HCT116 (cell line): ENCODE measurements at regions not wholly inside any gene's neighbourhood (a gene's known extent, or its start where the extent isn't known, plus 50 kb on each side); places are given as distances from the start of the nearest gene placed in this dataset.

ENCODE experiments used
- ATAC-seq: fragments of 200-7000 bp; cut with Tn5 transposase; 2 replicates; pipeline ENCODE4 v1.9.1; 2020; ENCODE audit warnings: mild to moderate bottlenecking, moderate library complexity
- BruUV-seq: library from RNA; stranded (reverse); fragments of 400-500 nt; replicated peaks from 2 replicates; lab custom pipeline; 2021; lab: Mats Ljungman, UMichigan
- CTCF ChIA-PET: fragments of 300-600 bp; sonication (Branson Sonifier 250); formaldehyde crosslinking; loops from one replicate; lab custom pipeline; 2021; ENCODE audit warnings: antibody characterized with exemption; lab: Charles Lee
- POLR2A ChIA-PET: fragments of 300-600, 350-600 bp; sonication (Branson Sonifier 250); formaldehyde crosslinking; loops from one replicate; lab custom pipeline; 2021; ENCODE audit warnings: antibody characterized with exemption; lab: Charles Lee
- RAD21 ChIA-PET, 2 experiments: fragments of 300-600 bp; sonication (Branson Sonifier 250); formaldehyde crosslinking; loops; one replicate each; lab custom pipeline; 2023; ENCODE audit warnings: low total read pairs in 2 of 2; ENCODE audit not compliant: uncharacterized antibody in 2 of 2, unreplicated experiment in 2 of 2, low non-redundant PET in 1 of 2; lab: Charles Lee
- DNase-seq: peaks from one replicate; pipeline ENCODE4 v3.0.0-alpha.2; 2010; ENCODE audit warnings: low read depth, low spot score
- H2AFZ ChIP-seq: fragments of 200-600 bp; shearing (Covaris generic), sonication (generic); 2 replicates; pipeline ENCODE4 v1.6.1; 2017; ENCODE audit warnings: low read depth, mixed run types, mixed read lengths, antibody characterized with exemption, low read length; ENCODE audit not compliant: poor library complexity, severe bottlenecking
- H3K27ac ChIP-seq: 2 replicates; pipeline ENCODE4 v1.5.1; 2012; ENCODE audit warnings: low read depth, low read length
- H3K27me3 ChIP-seq: fragments of 200-600 bp; sonication (generic); 2 replicates; pipeline ENCODE4 v1.6.1; 2016; ENCODE audit warnings: mixed run types, low read length, mixed read lengths; ENCODE audit not compliant: insufficient read depth
- H3K36me3 ChIP-seq, 2 experiments: fragments of 200-500 bp in 1 of 2; fragments of 200-600 bp in 1 of 2; sonication (Bioruptor generic) in 1 of 2; sonication (generic) in 1 of 2; 2 replicates each; pipeline versions ENCODE4 v1.5.1 to v1.6.1; 2014 to 2016; ENCODE audit warnings: low read length in 2 of 2, inconsistent platforms in 1 of 2, mixed read lengths in 1 of 2, mixed run types in 1 of 2; ENCODE audit not compliant: insufficient read depth in 2 of 2, control insufficient read depth in 1 of 2
- H3K4me1 ChIP-seq, 2 experiments: fragments of 200-600 bp in 1 of 2; sonication (generic) in 1 of 2; 2 replicates each; pipeline versions ENCODE4 v1.5.1 to v1.6.1; 2012 to 2017; ENCODE audit warnings: low read length in 2 of 2, inconsistent platforms in 1 of 2, mild to moderate bottlenecking in 1 of 2, mixed read lengths in 1 of 2, mixed run types in 1 of 2, moderate library complexity in 1 of 2; ENCODE audit not compliant: insufficient read depth in 2 of 2, control insufficient read depth in 1 of 2
- H3K4me2 ChIP-seq: fragments of 200-600 bp; sonication (generic); 2 replicates; pipeline ENCODE4 v1.6.1; 2017; ENCODE audit warnings: mixed run types, low read length, mixed read lengths
- H3K4me3 ChIP-seq, 2 experiments: fragments of 200-600 bp in 1 of 2; sonication (generic) in 1 of 2; replicated peaks in 1 of 2; 2 replicates each; pipeline ENCODE4 v1.5.1; 2011 to 2016; ENCODE audit warnings: low read length in 2 of 2, control low read depth in 1 of 2, low read depth in 1 of 2, mild to moderate bottlenecking in 1 of 2, mixed read lengths in 1 of 2, mixed run types in 1 of 2
- H3K79me2 ChIP-seq: fragments of 200-600 bp; sonication (generic); 2 replicates; pipeline ENCODE4 v1.6.1; 2017; ENCODE audit warnings: mild to moderate bottlenecking, mixed run types, low read length, moderate library complexity, mixed read lengths; ENCODE audit not compliant: insufficient read depth
- H3K9ac ChIP-seq: fragments of 200-600 bp; sonication (generic); 2 replicates; pipeline ENCODE4 v1.6.1; 2016; ENCODE audit warnings: low read length, mixed read lengths
- H3K9me2 ChIP-seq: fragments of 200-600 bp; sonication (generic), shearing (Covaris generic); 2 replicates; pipeline ENCODE4 v1.6.1; 2017; ENCODE audit warnings: mixed run types, mild to moderate bottlenecking, moderate library complexity; ENCODE audit not compliant: insufficient read depth
- H3K9me3 ChIP-seq, 2 experiments: fragments of 200-500 bp in 1 of 2; fragments of 200-600 bp in 1 of 2; sonication (Bioruptor generic) in 1 of 2; sonication (generic) in 1 of 2; 2 replicates each; pipeline ENCODE4 v1.6.1; 2014 to 2017; ENCODE audit warnings: low read length in 2 of 2, mixed read lengths in 2 of 2, inconsistent platforms in 1 of 2, low read depth in 1 of 2, mild to moderate bottlenecking in 1 of 2, mixed run types in 1 of 2, moderate library complexity in 1 of 2; ENCODE audit not compliant: control insufficient read depth in 1 of 2, insufficient read depth in 1 of 2
- H4K20me1 ChIP-seq: fragments of 200-600 bp; sonication (generic), shearing (Covaris generic); 2 replicates; pipeline ENCODE4 v1.6.1; 2017; ENCODE audit warnings: mixed run types, mild to moderate bottlenecking, moderate library complexity; ENCODE audit not compliant: insufficient read depth
- CBX3 ChIP-seq: IDR thresholded peaks from 2 replicates; pipeline ENCODE4 v1.6.1; 2012; ENCODE audit warnings: low read depth
- CEBPB ChIP-seq: IDR thresholded peaks from 2 replicates; pipeline ENCODE4 v1.6.1; 2012; ENCODE audit warnings: low read depth
- ELF1 ChIP-seq: IDR thresholded peaks from 2 replicates; pipeline ENCODE4 v1.6.1; 2012; ENCODE audit warnings: low read depth, borderline replicate concordance
- EZH2 ChIP-seq: fragments of 200-600 bp; sonication (generic); IDR thresholded peaks from 2 replicates; pipeline ENCODE4 v1.6.1; 2017; ENCODE audit warnings: antibody characterized with exemption, mixed run types
- EZH2phosphoT487 ChIP-seq: fragments of 200-600 bp; IDR thresholded peaks from 2 replicates; pipeline ENCODE4 v1.6.1; 2018; ENCODE audit warnings: antibody characterized with exemption, borderline replicate concordance
- FOSL1 ChIP-seq: IDR thresholded peaks from 2 replicates; pipeline ENCODE4 v1.6.1; 2012; ENCODE audit warnings: low read depth
- JUND ChIP-seq: IDR thresholded peaks from 2 replicates; pipeline ENCODE4 v1.6.1; 2012
- POLR2AphosphoS5 ChIP-seq: IDR thresholded peaks from 2 replicates; pipeline ENCODE4 v1.6.1; 2011; ENCODE audit warnings: mild to moderate bottlenecking, low read depth, low read length, moderate library complexity
- SRF ChIP-seq: IDR thresholded peaks from 2 replicates; pipeline ENCODE4 v1.6.1; 2012; ENCODE audit warnings: low read depth
- TCF7L2 ChIP-seq: IDR thresholded peaks from 2 replicates; pipeline ENCODE4 v1.7.0; 2011; ENCODE audit warnings: borderline replicate concordance, inconsistent platforms; ENCODE audit not compliant: insufficient read depth, insufficient read length; ENCODE audit errors: extremely low read depth
- ZFX ChIP-seq: fragments of 450-650 bp; IDR thresholded peaks from 2 replicates; pipeline ENCODE4 v1.6.1; 2017
- intact Hi-C: fragments of 100-400 bp; cut with micrococcal nuclease; formaldehyde crosslinking; loops from 2 replicates; pipeline ENCODE4 v1.10.0; 2022
- TF ChIP-seq, protein P1 (sequence below): IDR thresholded peaks from 2 replicates; pipeline ENCODE4 v1.6.1; 2012
- TF ChIP-seq, protein P2 (sequence below), 3 experiments: fragments of 200-600 bp in 1 of 3; sonication (generic) in 1 of 3; IDR thresholded peaks in 2 of 3; conservative IDR thresholded peaks in 1 of 3; 2 replicates each; pipeline ENCODE4 v1.5.1; 2012 to 2017; ENCODE audit warnings: low read depth in 2 of 3, low read length in 2 of 3, antibody characterized with exemption in 1 of 3, borderline replicate concordance in 1 of 3, control low read depth in 1 of 3, mild to moderate bottlenecking in 1 of 3, mixed read lengths in 1 of 3, mixed run types in 1 of 3, moderate library complexity in 1 of 3; ENCODE audit not compliant: insufficient read depth in 1 of 3

DNA sequence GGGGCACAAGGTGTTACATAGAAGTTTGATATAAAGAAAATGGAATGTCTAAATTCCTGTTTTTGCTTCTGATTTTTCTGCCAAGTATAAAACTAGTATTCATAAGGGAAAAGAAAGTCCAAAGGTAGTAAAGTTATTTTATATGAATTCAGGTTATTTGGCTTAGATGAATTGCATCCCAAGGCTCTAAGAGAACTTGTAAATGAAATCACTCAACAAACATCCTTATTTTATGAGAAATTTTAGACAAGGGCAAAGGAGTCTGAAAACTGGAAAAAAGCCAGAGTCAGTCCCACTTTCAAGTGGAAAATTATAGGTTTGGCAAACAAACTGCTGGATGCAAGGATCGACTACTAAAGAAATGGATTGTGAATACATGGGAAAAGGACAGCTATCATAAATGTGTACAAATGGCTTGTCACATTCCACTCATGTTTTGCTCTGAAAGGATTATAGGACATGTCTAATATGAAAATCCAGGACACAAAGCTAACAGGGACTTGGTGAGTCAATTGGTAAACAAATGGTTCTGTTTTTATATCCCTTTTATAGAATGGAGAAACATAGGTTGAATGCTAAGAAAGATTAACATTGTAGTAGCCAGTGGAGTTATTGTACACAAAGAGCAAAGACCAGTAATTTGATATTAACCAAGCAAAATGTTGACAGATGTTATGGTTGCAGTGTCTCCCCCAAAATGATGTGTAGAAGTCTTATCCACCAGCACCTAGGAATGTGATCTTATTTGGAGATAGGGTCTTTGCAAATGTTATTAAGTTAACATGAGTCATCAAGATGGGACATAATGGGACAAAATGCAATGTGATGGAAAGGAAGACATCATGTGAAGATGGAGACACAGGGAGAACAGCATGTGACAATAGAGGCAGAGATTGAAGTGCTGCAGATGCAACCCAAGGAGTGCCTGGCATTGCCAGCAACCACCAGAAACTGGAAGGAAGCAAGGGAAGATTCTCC, 495.7 kb downstream of the TLE1 start:
- H3K79me2 ChIP-seq: no peaks in the 10 kb centered on the region
- TF ChIP-seq FOSL1 (no peak), TCF7L2 (no peak), ELF1 (no peak), CEBPB (no peak), CBX3 (no peak), ZFX (no peak), EZH2phosphoT487 (no peak), SRF (no peak), POLR2AphosphoS5 (no peak), EZH2 (no peak), JUND (no peak)
- TF ChIP-seq, protein P1, sequence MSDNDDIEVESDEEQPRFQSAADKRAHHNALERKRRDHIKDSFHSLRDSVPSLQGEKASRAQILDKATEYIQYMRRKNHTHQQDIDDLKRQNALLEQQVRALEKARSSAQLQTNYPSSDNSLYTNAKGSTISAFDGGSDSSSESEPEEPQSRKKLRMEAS: no peak
- TF ChIP-seq, protein P2, sequence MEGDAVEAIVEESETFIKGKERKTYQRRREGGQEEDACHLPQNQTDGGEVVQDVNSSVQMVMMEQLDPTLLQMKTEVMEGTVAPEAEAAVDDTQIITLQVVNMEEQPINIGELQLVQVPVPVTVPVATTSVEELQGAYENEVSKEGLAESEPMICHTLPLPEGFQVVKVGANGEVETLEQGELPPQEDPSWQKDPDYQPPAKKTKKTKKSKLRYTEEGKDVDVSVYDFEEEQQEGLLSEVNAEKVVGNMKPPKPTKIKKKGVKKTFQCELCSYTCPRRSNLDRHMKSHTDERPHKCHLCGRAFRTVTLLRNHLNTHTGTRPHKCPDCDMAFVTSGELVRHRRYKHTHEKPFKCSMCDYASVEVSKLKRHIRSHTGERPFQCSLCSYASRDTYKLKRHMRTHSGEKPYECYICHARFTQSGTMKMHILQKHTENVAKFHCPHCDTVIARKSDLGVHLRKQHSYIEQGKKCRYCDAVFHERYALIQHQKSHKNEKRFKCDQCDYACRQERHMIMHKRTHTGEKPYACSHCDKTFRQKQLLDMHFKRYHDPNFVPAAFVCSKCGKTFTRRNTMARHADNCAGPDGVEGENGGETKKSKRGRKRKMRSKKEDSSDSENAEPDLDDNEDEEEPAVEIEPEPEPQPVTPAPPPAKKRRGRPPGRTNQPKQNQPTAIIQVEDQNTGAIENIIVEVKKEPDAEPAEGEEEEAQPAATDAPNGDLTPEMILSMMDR (IDR thresholded peaks at IDR 0.05 in 2 of 3, conservative IDR thresholded peaks at IDR 0.05 in 1 of 3; ENCODE audit: borderline replicate concordance in 1 of 3, insufficient read depth in 1 of 3, low read depth in 2 of 3, low read length in 2 of 3): no peak
- BruUV-seq: no TSS peak
- intact Hi-C loops: no loop called here
- no peak overlapping the region for H3K9ac ChIP-seq
- DNase-seq: no peak
- H4K20me1 ChIP-seq: no peaks in the 10 kb centered on the region
- H3K9me3 ChIP-seq: no peaks in the 10 kb centered on the region
- H3K27me3 ChIP-seq: no peaks in the 10 kb centered on the region
- no peaks in the 10 kb centered on the region for H3K4me1 ChIP-seq
- CTCF ChIA-PET: no interaction called here
- ATAC-seq: no peak
- POLR2A ChIA-PET: no interaction called here
- no peaks in the 10 kb centered on the region for H3K36me3 ChIP-seq
- H3K4me2 ChIP-seq: no peak overlapping the region
- no peak overlapping the region for H3K27ac ChIP-seq
- no peaks in the 10 kb centered on the region for H3K9me2 ChIP-seq
- H2AFZ ChIP-seq: no peak overlapping the region
- RAD21 ChIA-PET: no interaction called here
- no peak overlapping the region for H3K4me3 ChIP-seq
